Stimulated activated CD8-positive, alpha-beta memory T cell treated with anti-CD3 and anti-CD28 coated beads, Interleukin-15, amount 100 ng/mL, for 1 hour (primary cell): ENCODE measurements at regions not wholly inside any gene's neighbourhood (a gene's known extent, or its start where the extent isn't known, plus 50 kb on each side); places are given as distances from the start of the nearest gene placed in this dataset.

Source experiments
- DNase-seq: peaks from one replicate; pipeline ENCODE4 v3.0.0-alpha.2; 2020; ENCODE audit warnings: low read depth

DNA sequence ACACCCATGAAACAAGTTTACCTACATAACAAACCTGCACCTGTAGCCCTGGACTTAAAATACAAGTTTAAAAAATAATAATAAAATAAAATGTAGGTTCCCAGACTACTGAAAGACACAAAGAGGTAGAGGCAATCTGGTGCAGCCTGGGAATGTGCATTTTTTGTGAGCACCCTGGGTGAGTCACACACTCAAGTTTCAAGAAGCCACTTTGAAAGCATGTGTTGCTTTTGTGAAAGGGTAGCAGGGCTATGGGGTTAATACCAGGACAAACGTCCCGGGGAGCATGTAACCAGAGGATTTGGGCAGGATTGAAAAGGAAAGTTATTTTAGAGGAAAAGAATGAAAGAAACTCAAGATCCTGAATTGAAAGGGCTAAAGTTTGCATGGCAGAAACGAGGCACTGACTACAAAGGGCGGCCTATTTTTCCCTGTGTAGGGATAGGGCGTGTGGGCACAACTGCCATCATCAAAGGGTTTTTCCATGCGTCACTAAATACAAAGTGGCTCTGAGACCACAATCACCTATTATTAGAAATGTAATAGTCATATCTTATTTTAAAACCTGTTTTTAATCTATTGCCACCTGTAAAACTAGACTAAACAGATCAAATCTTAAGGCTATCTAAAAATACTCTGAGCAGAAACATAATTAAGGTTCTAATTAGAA lies 314.9 kb downstream of the COG6 start:
- no peak for DNase-seq

DNA sequence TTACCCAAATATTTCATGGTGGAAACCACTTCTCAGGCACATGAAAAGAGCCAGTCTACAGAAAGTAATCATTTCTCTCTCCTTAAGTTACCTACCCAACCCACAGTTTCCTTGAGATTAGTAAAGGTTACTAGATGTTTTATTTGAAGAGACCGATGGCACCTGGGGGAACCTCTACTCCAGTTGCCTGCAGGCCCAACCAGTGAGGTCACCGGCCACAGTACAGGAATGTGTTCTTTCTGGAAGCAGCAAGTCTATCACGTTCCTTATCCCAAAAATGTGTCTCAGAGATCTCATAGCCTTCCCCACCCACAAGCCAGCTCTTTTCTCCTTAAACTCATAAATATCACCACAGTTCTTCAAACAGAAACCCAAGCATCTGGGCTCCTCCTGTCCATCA lies 316.1 kb downstream of the COG6 start:
- DNase-seq, result no peak

DNA sequence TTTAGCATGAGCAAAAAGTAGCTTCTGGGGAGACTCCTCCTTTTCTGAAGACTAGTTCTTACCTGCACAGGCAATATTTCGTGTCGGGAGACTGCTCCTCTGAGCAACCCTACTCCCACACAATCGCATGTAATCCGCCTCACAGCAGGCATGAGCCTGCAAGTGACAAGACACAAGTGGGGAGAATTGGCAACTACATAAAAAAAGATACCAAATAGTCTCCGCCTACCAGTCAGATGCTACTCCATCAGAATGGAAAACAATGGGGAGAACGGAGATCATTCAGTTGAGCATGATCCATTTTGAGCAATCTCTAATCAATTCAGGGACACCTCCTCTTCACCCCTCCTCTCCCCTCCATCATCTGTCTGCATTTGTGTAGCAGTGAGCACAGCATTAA lies 321.0 kb downstream of the COG6 start:
- no peak for DNase-seq

DNA sequence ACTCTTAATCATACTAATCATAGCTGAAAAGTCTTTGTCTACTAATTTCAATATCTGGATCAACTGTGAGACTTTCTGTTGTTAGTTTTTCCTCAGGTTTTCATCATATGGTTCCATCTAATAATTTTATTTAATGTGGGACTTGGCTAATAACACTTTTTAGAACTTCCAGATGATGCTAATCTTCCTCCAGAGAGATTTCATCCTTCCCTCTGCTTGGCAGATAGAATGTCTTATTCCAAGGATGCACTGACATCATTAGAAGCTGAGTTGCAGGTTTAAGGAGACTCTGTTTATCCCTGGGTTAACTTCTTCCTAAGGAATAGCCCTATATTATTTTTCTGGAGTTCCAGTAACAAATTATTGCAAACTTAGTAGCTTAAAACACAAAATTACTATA lies 325.6 kb downstream of the COG6 start:
- no peak for DNase-seq

DNA sequence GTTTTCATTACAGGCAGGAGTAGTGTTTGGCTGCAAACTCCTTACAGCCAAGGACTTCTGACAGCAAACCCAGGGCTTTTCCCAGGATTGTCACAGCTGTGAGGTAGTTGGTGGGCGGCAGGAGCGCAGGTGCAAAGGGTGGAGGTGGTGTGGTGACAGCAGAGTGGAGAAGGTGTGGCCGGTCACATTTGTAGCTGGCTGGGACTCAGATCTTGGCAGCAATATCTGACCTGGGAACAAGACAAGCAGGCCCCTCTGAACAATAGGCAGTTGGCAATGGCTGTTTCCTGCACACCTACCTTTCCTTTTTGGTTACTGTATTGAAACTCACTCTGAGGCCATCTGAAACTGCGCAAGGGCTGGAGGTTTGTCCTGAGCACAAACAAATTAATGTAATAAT lies 327.3 kb downstream of the COG6 start:
- DNase-seq, result no peak

DNA sequence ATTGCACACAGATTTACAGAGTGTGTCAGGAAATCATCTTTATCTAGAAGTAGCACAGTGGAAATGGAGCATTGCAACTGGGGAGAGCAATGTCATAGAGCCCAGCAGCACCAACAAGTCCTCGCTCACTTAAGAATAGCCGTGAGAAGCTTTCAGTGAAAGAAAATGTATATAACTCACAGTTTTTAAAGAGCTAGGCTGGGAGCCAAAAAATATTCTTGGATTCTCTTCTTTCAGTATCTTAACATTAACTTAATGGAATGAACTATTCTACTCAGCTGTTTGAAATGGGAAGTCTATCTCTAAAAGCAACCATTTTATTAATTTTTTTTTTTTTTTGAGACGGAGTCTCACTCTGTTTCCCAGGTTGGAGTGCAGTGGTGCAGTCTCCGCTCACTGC lies 329.6 kb downstream of the COG6 start:
- DNase-seq, result no peak

DNA sequence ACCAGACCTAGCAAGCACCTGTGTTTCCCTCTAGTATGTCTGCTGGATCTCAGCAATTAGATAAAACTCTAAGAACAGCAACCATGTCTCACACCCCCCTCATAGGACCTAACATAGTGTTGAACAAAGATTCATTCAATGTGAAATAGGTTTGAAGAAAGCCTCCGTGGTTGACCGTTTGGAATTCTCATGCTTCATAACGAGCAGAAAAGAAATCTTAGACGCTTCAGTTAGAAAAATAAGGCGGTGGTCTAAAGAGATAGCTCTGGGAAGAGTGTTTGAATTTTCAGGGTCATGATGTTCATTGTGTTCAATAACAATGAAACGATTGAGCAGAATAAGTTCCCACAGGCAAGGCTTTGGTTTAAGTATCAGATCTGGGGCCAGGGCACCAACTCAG lies 332.9 kb downstream of the COG6 start:
- no peak for DNase-seq

DNA sequence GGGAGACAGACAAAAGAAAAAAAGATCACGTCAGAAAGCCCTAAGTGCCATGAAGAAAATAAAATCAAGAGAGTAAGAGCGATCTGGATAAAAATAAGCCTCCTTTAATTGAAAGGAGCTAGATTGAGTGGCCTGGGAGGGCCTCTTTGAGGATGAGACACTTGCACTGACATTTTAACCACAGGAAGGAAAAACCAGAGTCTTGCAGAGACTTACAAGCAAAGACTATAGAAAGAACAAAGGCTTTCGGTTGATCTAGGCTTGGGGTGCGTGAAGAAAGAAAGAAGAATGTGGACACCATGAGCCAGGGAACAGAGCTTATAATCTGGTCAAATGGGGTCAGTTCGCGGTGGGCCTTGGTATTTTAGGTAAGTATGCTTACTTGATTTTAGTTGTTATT lies 342.7 kb downstream of the COG6 start:
- DNase-seq, result no peak

DNA sequence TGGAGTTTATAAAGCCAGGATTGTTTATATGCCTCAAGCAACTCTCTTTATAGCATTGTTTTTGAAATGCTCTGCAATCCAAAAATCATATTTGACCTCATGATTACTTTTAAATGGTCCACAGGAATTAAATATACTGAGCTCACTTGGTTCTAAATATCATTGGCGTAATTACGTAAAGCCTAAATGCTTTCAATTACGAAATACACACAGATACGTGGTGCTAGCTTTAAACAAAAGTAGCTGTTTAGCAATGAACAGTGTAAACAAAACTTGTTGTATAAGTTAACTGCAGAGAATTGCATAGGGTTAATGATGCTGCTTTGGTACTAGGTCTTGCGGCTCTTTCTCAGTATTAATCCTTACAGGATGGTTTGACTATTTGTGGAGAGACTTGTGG lies 346.6 kb downstream of the COG6 start:
- DNase-seq, result no peak

DNA sequence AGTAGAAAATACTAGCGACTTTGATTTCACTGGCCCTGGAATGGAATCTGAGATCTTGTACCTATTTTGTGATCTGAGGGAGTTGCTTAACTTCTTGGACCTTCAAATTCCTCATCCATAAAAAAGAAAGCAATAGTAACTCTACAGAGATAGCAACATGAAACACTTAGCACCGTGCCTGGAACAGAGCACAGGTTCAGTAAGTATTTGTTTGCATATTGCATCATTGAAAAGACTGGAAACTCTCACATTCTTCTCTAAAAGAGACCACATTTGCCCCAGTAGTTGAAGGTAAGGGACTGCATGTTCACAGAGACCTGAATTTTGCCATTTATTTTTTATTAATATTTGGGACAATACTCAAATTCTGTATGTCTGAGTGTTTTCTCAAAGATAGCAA lies 358.1 kb downstream of the COG6 start:
- DNase-seq, result no peak

DNA sequence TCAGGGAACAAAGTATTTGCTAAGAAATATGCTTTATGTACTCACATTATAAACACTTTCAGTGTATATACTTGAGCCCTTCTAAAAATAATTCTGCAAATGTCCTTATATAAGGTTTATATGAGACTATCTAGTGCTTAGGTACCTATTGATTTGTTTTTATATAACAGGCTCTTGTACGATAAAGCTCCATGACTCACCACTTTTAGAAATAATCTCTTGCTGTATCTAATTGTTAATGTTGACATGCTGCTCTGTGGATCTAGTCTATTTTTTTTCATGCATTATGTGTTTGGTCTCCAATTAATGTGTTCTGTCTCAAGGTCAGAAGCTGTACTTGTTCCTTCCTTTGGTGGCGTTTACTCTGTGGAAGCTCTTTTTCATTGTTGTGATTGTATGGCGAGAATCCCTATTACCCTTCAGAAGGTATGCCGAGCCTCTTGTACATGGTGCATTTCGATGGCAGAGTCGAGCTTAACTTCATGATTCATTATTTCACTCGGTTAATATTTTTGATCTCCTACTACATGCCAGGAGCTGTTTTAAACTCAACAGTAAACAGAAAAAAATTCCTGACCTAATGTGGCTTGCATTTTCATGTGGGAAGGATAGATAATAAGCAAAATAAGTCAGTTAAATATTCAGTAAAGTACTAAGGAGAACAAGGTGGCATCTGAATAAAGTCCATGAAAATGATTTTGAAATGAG lies 361.6 kb downstream of the COG6 start:
- DNase-seq, result no peak

DNA sequence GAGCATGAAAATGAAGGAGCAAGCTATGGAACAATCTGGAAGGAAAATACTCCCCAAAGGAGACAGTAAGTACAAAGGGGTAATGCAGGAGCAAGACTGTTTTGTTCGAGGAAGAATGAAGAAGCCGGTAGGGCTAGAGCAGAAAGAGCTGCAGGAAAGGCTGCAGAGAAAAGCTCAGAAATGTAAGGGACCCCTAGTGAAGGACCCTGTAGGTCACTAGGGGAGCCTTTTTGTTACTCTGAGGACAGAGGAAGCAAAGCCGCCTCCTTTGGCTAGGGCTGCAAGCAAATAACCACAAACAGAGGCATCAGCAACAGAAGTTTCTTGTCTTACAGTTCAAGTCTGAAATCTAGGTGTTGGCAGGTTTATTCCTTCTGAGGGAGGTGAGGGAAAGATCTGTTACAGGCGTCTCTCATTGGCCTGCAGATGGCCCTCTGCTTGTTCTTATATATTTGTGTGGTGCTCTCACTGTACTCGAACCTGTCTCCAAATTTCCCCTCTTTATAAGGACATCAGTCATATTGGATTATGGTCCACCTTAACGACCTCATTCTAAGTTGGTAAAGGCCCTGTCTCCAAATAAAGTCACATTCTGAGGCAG lies 362.3 kb downstream of the COG6 start:
- no peak for DNase-seq

DNA sequence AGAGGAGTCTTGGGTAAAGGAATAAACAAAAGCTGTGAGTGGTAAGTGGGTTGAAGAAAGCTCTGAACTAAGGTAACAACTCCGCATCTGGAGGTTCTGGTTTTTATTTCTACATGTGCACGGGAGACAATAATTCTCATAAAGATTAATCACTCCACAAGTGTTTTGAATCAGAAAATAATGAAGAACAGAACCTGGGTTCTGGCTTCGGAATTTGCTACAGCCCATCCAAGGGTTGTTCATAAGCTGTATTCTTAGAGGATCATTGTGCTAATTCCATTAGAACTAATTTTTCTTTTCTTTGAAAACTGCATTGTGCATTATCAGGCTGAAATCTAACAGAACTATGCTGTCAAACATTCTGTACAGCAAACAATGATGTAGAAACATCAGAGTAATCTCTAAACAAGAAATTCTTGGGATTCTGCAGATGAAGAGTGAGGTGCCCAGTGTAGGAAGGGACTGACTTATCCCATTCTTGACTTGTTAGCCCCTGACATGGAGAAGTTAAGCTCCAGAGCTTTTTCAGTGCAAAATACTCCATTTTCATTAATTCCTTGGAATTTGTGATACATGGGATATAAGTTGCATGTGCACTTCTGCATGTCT lies 368.2 kb downstream of the COG6 start:
- no peak for DNase-seq

DNA sequence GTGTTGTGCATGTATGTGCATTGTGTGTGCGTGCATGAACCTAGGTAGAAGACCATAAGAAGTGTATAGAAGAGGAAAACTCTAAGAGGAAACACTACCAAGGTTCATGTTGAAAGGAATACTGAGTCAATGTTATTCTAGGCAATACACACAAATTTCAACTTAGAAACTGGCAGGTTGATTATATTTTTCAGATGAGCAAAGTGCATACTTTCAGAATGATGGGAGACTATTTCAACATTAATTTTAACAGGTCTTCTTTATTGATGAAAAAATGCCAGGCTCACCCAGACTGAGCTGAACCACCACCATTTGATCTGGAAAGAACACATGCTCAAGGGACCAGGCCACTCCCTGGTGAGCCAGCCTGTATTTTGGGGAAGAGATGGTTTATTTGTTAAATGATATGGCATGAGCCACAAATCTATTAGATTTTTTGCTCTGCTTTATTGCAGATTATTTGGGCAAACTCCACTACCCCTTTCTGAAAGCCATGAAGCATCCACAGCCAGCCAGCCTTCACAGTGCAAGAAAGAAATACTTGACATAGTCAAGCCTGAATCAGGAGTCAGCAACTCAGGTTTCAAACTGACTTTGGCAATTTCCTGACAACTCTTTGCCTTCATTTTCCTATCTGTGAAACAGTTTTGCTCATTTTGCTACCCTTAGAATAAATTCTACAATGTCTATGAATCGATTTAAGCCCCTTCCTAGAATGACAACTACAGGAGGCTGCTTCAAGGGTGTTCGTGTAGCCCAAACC lies 368.9 kb downstream of the COG6 start:
- no peak for DNase-seq

DNA sequence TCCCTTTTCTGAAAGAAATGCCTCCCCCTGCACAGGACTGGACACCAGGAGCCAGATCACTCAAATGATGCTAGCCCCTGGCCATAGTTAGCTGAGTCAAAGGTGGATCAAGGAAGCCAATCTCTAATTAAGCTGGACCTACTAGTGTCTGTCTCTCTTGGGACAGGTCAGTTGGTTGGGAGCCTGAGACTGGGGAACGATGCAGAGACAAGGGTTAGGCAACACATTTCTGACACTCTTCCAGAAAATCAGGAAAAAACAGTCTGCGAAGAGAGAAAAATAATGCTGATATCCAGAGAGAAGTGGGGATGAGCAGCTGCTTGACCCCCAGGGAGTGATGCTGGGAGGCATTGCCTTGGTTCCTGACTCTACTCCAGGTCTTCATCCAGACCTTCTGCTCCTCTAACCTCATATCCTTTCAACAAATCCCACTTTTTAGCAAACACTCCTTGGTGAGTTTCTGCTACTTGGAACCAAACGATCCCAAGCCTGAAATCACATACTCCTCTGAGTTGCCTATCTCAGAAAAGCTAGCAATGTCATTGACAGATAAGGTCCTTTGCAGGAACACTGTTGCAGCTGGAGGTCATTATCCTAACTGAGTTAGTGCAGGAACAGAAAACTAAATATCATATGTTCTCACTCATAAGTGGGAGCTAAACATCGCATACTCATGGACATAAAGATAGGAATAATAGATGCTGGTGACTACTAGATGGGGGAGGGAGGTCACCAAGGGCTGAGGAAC lies 369.7 kb downstream of the COG6 start:
- no peak for DNase-seq

DNA sequence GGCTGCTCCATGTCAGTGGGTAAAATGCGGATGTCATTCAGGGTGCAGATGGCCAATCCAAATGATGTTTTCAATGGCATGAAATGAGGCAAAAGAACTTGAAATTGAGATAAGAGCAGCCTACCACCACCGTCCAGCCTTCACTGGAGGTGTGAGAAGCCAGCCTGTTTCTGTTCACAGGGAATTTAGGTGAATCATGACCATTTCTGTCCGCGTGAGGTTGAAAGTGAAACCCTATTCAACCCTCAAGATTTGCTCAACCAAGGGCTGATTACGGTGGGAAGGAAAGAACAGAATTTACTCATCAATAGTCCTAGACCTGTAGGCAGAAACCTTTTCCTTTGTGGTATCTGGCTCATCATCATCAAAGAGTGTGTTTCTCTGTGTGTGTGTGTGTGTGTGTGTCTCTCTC lies 370.7 kb downstream of the COG6 start:
- no peak for DNase-seq

DNA sequence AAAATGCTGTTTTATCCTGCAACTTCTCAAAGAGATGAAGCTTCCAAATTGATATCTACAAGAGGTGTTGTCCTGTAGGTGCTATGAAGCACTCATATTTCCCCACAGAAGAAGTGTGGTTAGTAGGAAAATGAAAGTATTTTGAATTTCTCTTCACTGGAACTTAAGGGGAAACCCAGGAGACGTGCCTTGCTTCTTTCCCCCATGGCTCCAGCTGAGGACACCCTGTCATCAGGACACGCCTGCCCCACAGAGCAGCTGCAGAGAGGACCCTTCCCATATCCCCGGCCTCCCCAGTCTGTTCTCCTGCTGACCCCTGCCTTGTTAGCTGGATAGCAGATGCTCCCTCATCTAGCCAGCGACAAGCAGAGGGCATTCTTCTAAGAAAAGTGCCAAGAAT lies 371.3 kb downstream of the COG6 start:
- no peak for DNase-seq

DNA sequence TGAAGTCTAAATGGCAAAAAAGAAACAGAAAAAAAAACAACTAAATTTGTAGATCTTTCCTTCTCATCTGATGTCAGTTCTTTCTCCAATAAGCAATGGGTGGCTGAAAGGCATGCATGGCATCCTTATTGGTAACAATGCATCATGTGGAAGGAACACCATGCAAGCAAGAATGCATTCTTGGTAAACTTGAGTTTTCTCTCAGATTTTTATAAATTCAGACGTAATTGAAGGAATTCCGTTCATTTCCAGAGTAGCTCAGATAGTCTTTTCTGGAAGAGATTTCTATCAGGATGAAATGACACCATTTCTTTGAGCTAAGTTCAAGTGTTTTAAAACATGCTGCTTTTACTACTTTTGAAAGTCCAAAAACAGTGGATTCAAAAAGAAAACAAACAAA lies 373.0 kb downstream of the COG6 start:
- DNase-seq, result no peak

DNA sequence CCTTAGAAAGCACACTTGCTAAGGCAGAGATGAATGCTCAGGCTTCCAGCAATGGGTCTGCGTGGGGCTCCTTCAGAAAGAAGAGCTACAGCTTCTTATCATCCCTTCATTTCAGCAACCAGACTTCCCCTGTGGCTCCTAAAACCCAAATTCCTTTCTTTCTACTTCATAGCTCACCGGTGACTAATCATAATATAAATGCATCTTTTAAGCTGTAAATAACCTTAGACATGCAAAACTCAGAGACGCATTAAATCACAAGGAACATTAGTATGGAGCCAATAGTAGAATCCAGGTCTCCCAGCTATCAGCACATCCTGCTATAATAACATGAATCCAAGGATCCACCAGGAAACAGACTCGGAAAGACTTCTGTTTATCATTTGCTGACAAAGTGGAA lies 375.6 kb downstream of the COG6 start:
- no peak for DNase-seq

DNA sequence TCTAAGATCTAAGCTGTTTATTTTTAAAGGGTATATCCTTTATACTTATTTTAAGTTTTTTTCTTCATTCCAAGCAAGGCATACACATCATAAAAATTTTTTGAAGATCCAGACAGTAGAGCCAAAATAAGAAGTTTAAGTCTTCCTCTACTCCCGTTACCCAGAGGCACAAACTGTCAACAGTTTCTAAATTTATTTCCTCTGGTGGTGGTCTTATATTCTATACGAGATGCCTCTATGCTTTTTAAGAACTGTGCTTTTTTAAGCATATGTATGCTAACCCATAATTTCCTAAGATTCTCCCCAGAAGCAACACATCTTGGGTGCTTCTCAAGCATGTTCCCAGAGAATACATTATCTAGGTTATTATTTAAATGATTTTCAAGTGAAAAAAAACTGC lies 383.6 kb downstream of the COG6 start:
- DNase-seq, result no peak

DNA sequence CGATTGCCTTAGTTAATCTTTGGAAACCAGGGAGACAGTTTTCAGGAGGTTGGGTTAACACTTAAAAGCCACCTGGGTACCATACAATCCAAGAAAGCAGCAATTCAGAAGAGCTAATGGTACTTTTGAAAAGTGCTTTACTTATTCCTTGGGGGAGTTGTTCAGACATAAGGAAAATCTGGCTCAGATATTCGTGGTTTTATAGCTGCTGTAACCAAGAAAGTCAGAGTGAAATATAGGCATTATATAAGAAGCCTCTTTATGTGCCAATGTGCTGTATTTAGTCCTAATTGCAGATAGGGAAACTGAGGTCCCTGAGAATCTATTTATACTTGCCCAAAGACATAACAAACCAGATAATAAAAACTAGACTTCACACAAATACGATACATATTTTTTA lies 387.5 kb downstream of the COG6 start:
- no peak for DNase-seq

DNA sequence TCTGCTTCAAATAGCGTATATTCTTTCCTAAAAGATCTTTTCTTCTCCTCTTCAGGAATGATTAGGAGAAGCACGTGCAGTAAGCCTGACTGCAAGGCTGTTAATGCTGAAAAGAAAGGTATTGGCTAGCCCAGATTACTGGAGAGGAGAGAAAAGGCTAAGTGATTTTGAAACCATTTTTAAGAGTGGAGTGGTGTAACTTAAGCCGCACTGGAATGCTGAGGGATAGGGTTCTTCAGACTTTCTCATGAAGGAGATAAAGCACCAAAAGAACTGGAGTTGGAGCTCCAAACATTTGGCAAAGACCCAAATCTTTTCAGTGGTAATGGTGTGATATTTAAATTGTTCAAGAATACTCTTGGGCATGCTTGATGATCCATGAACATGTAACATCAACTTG lies 388.3 kb downstream of the COG6 start:
- DNase-seq, result no peak
